ENCODE measurements at regions not wholly inside any gene's neighbourhood (a gene's known extent, or its start where the extent isn't known, plus 50 kb on each side); places are given as distances from the start of the nearest gene placed in this dataset.
"Not testable (repeated sequence)": the region's sequence is repeated elsewhere in the genome, so short reads cannot be mapped to it uniquely, and the experiment has no call there.

- not testable (repeated sequence) for TF ChIP-seq ZBTB4 (CRISPR knock-in tag; IDR thresholded peaks at IDR 0.05); HCFC1 (IDR thresholded peaks at IDR 0.05; ENCODE audit: low read length)
Measured at GRCh38 chr16:29153307-29153706, 168.5 kb downstream of the LAT start.

All from GM12878 (cell line).